ENCODE measurements at regions not wholly inside any gene's neighbourhood (a gene's known extent, or its start where the extent isn't known, plus 50 kb on each side); places are given as distances from the start of the nearest gene placed in this dataset.
"Not testable (repeated sequence)": the region's sequence is repeated elsewhere in the genome, so short reads cannot be mapped to it uniquely, and the experiment has no call there.

DNA sequence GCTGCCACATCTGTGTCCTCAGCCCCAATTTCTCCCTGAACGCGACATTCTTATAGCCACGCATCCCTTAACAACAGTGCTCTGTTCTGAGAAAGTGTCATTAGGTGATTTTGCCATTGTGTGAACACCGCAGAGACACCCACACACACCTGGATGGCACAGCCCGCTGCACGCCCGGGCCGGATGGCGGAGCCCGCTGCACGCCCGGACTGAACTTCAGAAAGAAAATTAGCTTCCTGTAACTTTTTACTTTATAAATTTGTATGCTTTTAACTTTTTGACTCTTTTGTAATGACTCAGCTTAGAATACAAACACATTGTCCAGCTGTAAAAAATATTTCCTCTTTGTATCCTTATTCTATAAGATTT is 567.0 kb upstream of the B3GAT1 start:
- DNase-seq (ENCODE audit: low read depth) = not testable (repeated sequence)

DNA sequence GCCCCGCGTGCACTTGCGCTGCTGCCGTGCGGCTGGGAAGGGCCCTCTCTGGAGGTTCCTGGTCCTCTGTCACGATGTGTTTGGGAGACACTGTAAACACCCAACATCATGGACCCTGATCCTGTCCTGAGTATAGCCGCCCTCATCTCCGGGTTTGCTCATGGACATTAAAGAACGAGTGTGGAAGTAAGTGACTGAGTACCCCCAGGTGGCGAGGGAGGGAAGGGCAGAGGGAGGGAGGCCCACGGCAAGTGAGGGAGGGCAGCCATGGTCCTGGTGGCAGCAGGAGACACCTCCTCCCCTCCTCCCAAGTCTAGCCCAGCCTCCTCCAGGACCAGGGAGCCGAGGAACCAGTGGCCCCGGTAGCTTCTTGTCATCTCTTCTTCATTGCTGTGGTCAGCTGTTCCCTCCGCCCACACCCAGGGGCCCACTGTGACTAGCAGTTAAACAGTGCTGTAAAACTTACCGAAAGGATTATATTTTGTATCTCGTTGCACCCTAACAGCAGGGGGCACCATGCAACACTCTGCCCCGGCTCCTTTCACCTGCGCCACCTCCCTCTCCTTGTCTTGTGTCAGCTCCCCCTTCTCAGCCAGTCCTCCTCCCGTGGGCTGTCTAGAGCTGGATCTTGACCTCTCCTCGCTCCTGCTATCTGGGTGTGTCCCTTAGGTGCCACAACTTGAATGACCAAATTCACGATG is 566.5 kb upstream of the B3GAT1 start:
- DNase-seq (ENCODE audit: low read depth) = peak; percentile 38

DNA sequence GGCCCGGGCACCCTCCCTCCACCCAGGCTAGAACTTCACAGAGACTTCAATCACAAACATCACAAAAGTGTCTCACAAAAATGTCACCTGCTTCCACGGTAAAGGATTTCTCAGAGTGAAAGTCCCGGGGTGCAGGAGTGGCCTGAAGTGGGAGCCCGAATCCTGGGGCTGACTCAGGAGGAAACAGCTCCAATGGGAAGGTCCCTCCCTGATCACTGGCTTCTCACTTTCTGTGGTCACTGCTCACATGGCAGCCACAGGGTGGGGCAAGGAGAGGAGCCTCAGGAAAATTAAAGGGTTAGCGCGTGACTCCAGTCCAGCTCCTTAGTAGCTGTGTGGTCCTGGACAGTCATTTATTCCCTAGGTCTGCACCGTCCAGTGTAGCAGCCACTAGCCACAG is 564.5 kb upstream of the B3GAT1 start:
- DNase-seq (ENCODE audit: low read depth) = peak; percentile 34

DNA sequence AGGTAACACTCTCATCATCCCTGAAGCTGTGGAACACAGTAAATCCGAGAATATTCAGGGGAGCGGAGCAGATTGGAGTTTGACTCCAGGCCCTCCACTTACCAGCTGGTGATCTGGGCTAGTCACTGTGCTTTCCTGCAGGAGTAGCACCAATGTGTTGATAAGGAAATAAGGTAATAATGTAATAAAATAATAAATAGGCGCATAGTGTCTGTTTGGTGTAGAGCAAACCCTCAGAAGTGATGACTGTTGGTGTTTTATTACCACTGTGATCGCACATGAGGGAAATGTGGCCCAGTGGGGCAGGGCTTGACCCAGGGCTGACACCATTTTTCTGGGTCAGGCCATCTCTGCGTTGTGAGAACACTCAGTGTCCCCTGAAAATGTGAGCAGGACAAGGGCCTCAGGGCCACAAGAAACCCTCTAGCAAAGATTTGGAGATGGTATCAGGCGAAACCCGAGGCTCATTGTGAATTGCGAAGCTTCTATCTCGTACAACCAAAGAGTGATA is 563.9 kb upstream of the B3GAT1 start:
- DNase-seq (ENCODE audit: low read depth) = no peak

DNA sequence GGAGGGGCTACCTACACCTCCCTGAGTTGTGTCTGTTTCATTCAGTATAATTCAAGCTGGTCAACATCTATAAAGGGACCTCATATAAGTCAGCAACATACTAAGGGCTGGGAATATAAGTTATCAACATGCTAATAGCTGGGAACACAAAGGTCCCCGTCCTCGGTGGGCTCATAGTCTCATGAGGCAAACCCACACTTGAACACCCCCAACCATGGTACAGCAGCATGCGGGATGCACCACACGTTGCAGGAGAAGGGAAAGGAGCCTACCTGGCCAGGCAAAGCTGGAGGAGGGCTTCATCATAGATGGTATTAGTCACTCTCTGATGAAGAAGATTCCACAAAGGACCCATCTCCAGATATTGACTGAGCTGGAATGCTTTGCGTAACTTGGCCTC is 561.8 kb upstream of the B3GAT1 start:
- no peak for DNase-seq (ENCODE audit: low read depth)

DNA sequence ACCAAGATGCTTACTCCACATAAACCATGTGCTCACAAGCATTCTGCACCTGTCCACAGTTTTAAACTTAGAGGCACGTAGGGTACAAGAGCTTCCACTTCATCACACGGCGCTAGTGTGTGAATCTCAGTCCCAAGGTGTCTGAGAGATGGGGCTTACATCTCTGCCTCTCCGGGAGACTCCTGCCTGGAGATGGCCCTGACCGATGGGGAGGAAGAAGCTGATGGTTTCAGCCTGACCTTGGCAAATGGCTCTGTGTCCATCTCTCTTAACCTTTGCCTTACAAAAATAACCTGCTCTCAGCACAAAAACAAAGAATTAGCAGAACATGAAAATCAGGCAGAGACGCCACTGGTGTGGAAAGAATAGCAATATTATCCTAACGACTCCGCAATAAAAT is 559.3 kb upstream of the B3GAT1 start:
- DNase-seq (ENCODE audit: low read depth) = no peak

DNA sequence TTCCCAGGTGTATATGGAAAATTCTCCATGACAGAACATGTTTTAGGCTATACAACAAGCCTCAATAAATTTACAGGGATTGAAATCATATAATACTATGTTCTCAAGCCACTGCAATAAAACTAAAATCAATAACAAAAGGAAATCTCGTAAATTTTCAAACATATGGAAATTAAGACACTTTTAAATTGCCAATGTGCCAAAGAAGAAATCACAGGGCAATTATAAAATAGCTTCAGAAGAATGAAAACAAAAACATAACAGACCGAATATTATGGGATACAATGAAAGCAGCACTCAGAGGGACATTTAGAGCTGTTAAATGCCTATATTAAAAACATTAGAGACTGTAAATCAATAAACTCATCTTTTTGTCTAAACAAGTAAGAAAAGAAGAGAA is 555.7 kb upstream of the B3GAT1 start:
- DNase-seq (ENCODE audit: low read depth) = no peak

DNA sequence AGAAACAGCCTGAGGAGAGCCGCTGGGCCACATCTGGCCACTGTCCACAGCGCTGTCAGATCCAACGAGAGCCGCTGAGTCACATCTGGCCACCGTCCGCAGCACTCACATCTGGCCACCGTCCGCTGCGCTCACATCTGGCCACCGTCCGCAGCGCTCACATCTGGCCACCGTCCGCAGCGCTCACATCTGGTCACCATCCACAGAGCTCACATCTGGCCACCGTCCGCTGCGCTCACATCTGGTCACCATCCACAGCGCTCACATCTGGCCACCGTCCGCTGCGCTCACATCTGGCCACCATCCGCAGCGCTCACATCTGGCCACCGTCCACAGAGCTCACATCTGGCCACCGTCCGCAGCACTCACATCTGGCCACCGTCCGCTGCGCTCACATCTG is 549.3 kb upstream of the B3GAT1 start:
- DNase-seq (ENCODE audit: low read depth) = not testable (repeated sequence)

DNA sequence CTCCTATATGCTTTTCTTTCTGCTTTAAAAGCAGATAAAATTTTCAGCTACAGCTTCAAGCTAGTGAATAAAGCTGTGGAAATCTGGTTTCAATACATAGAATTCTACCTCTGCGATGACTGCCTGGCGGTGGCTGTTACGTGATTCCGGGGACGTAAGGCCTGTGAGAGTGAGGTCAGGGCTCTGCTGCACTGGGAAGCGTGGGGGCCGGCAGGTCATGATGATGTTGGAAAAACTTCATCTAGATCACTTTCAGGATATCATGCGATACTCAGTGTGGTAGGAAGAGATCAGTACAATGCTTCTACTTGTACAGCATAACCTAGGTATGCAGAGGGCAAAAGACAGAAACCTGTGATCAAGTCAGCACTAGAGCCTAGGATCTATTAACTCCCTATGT is 546.8 kb upstream of the B3GAT1 start:
- DNase-seq (ENCODE audit: low read depth) = no peak

DNA sequence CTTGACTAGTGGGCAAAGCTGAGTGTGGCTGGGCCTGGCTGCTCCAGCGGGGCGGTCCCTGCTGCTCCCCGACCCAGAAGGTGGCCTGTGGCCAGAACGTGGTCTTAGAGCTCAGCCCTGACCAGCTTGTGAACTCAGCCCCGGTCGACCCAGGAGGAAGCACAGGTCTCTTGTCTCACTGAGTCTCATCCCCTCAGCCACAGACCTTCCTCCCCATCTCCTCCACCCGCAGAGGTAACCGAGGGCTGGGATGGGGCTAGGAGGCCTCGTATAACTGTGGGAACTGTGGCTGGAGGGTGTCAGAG is 546.2 kb upstream of the B3GAT1 start:
- no peak for DNase-seq (ENCODE audit: low read depth)

DNA sequence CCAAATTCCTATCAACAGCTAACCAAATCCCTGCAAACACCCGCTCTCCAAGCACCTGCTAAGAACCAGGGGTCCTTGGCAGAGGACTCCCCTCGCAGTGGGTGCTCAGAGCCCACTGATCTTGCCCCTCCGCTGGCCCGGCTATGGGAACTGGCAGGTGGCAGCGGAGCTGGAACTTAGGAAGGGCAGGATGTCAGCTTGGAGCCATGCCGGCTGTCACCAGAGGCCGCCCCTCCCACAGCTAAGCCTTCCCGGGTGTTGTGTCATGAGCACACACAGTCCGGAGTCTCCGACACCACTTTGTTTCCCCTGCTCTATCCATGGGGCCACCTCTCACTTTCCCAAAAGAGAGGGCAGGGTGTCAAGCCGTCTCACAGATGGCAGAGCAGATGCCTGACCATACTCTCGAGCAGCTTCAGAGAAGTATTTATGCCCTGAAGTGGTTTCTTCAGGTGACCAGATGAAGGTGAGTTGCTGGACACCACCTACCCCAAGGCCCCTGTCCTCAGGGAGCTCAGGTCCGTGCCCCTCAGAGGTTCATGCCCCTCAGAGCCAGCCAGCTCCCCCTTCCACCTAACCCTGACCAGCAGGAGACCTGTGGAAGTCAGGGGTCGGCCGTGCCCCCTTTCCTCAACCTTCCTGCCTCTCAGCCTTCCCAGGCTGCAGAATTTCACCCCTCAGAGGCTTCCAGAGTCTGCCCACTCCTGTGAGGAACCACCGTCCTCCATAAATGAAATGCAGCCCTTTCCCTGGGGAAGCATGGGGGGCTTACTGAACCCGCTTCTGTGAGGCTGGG is 545.7 kb upstream of the B3GAT1 start:
- DNase-seq (ENCODE audit: low read depth) = no peak

DNA sequence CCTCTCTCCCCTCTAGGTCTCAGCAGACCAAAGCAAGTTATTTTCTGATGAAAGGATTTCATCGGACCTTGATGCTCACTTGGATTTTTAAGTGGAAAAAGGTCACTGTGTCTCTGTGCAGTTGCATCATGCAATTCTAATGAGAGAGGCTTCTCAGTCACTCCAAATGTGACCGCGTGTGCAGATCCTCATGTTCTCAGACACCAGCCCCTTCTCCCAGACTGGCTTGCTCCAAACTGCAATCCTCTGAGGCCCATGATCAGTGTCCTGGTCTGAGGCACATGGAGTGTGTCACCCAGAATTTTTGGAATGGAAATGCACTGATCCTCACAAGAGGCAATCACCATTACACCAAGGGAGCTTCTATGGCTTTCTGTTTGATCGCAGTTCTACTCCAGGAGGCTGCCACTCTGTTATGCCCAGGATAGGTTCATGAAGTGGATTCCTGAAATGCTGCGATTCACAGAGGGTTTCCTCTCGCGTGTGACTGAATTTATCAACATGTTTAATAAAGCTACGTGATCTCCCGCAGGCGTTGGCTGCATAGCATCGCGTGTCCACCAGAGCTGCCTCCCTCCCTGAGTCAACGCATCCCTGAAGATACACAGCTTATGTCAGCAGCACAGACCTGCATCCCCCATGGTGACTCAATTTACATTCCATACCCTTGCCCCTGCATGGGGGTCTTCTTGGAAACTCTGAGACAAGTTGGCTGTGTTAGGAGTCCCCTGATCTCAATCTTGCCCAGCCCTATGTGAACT is 544.6 kb upstream of the B3GAT1 start:
- DNase-seq (ENCODE audit: low read depth) = no peak

DNA sequence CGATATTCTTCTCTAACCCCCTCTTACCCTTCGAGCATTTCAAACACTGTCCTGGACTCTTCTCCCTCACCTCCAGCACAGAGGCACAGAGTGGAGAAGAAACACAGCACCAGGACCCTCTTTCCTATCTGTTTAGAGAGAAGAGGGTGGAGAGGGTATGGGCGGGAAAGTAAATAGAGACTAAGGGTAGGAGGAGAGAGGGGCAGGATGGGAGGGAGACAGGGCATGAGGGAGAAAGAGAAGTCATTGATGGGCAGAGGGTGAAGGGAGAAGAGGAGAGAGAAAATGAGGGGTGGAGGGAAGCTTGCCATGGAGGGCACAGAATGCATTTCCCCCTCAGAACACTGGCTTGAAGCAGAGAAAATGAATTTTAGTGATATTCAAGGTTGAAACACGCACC is 543.9 kb upstream of the B3GAT1 start:
- DNase-seq (ENCODE audit: low read depth) = not testable (repeated sequence)

DNA sequence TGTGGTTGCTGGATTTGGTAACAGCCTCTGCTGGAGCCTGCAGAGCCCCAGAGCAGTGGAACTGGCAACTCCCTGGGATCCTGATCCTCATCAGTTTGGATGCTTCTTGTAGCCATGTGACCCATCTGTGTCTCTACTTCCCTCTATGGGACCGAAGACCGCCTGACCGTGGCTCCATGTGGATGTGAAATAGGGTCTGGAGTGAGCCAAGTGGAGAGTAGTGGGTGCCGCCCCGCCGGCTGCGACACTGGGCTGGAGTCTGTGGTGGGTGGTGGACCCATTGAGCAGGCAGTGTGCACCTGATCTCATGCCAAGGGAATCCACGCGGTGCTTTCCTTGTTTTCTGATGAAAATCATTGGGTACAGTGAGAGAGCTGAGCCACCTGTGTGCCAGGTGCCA is 543.2 kb upstream of the B3GAT1 start:
- no peak for DNase-seq (ENCODE audit: low read depth)

DNA sequence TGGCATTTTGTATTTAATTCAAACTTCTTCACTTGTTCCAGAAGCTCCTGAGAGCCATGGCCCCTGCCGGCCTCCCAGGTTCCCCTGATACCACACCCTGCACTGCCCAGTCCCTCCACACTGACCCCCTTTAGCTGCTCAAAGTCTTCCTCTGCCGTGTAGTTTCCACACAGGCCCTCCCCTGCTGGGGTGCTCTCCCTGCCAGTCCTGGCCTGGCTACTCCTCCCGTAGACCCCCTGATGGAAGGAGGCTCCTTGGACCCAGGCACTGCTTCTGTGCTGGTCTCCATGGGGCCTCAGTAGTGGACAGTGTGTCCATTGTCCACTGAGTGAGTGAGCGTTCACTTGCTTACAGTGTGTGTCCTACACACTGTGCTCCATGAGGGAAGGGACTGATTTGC is 542.4 kb upstream of the B3GAT1 start:
- DNase-seq (ENCODE audit: low read depth) = not testable (repeated sequence)

DNA sequence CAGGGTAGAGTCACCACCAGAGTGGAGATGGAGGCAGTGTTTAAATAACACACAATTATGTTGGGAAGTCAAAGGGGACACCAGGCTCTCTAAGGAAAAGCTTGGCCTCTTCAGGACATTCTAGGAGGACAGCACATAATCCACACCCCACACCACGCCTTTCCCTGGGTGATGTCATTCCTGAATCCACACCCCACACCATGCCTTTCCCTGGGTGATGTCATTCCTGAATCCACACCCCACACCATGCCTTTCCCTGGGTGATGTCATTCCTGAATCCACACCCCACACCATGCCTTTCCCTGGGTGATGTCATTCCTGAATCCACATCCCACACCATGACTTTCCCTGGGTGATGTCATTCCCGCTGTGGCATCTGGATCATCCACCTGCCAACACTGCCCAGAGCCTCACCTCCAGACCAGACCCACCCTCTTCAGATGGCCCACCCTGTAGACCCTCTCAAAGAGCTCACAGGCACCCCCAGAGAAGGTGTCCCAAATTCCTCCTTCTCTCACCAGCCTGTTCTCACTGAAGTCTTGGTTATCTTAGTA is 541.5 kb upstream of the B3GAT1 start:
- DNase-seq (ENCODE audit: low read depth) = not testable (repeated sequence)

DNA sequence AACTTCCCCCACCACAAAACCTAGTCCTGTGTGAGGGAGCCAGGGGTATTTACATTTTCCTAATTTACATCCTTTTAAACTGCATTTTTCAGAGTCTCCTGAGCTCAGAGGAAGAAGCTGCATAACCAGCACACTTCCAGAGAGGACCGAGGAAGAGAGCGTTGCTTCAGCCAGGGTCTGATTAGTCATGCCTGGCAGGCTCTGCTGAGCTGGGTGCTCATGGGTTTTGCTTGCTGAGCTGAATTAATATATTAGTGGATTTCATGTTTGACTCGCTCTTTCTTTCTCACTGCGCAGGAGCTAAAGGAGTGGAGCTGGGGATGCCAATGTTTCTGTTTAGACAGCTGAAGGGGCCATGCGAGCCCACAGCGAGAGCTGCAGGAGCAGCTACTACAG is 539.3 kb upstream of the B3GAT1 start:
- DNase-seq (ENCODE audit: low read depth) = peak; percentile 75

DNA sequence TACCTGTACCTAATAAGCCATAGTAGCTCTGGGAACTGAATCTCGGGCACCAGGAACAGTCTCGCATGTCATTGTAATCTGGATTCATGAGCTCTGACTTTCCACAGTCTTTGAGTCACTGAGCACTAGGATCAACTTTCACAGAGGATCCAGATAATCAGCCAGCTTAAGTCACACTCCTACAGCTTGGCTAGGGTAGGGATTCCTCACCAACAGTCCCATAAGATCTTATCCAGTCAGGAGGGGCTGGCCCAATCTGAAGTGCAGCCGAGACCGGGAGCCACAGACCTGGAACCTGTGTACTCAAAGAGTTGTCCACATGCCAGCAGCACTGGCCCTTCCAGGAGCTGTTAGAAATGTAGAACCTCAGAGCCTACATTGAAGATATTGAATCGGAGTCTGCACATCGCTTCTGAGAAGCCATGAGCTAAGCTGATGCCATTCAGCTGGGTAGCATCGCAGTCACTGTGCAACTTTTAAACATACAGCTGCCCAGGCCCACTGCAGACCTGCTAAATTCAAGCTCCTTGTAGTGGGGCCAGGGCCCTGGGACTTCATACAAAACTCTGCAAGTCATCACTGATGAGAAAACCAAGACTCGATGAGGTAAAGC is 538.8 kb upstream of the B3GAT1 start:
- peak; percentile 88 for DNase-seq (ENCODE audit: low read depth)

DNA sequence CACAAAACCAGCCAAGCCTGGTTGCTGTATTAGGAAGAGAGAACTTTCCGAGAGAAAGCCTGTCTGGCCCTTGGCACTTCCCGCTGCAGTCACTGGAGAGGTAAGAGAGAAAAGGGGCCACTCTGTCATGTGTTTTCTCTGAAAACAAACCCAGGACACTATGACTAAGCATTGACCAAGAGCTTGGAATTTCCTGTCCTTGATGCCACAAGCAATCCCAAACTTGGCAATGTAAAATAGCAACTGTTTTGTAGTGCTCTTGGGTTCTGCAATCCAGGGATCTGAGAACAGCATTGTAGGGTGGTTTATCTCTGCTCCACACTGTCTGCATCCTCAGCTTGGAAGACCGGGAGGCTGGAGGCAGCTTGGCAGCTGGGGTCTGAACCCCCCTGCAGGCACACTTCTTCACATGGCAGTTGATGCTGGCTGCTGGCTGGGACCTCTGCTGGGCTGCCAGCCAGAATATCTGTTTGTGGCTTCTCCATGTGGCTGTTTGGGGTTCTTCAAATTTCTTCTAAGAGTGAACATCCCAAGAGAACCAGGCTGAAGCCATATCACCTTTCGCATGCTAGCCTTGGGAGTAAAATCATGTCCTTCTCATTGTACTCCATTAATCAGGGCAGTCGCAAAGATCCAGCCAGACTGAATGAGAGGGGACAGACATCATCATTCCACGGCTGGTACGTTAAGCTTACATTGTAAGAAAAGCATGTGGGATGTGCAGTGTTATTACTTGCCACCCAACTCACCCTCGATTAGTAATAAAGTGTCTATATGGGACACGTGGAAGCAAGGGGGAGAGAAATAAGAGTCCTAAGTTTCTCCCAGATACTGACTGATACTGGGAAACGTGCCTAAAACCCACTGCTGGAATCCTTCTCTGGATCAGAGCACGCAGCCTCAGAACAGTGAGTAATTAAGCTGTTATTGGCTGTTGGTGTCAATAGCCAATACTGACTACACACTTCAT is 537.4 kb upstream of the B3GAT1 start:
- peak; percentile 96 for DNase-seq (ENCODE audit: low read depth)

DNA sequence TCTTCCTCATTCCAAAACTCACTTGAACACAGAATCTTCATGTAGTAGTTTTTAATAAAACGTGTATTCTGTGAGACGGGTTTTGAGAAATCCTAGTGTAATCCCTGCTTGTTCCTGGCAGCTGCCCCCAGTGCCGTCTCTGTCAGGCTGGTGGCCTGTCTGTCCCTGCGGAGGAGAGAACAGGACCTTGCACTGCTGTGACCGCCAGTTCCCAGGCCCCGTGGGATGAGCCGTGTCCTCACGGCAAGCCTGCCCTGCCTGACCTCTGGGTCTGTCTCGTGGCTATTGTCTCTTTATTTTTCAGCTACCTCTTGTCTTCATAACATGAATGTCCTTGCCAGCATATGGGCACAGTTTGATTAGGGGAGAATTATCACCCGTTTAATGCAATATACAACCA is 535.5 kb upstream of the B3GAT1 start:
- no peak for DNase-seq (ENCODE audit: low read depth)

DNA sequence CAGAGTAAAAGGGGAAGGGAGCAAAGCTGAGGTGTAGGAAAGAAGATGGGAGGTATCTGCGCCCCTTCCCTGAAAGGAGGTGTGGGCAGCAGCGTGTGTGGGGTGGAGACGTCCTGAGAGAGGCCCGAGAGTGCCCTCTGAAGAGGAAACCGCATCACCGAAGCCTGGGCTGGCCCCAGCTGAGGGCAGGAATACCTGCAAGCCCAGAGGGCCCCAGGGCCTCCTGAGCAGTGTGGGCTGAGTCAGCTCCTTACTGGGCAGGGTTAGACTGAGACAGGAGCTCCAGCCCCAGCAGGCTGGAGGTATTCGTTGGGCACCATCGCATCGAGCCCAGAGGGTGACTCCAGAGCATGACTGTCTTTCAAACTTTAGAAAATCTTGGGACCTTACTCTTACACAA is 534.0 kb upstream of the B3GAT1 start:
- peak; percentile 67 for DNase-seq (ENCODE audit: low read depth)

Data from M059J (cell line).